ENCODE measurements at regions not wholly inside any gene's neighbourhood (a gene's known extent, or its start where the extent isn't known, plus 50 kb on each side); places are given as distances from the start of the nearest gene placed in this dataset.

DNA sequence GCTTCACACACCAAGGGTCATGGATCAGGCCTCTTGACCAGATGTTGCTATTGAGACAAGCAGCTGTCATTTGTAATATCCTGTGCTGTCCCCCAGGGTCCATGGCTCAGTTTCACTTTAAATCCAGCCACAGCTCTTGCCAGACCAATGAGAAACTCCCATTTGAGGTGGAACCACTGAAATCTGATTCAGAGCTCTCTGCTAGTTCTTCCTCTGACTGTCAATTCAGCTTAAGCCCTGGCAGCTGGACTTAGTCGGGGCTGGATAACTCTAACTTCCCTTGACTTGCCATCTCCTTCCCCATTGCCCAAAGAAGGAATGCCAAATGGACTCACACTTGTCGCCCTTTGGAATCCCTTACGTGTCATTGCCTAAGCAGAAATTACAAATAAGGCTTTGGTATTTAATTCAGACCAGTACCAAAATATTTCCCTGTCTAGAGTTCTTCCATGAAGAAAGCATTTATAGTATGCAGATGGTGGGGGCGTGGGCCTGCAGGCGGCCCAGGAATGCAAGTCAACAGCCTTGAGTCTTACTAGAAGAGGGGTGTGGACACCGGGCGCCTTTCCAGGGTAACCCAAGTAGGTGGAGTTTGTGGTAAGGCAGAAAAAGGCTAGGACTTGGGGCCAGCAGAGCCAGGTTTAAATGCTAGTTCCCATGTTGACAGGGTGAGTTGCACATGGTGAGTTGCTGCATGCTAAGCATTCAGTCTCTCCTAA is 96.9 kb upstream of the TMPO start:
- H3K27ac ChIP-seq: peak overlapping the region in 1 of 2 donors; percentile 36
- no peaks in the 10 kb centered on the region for H3K27me3 ChIP-seq (replicated peaks; ENCODE audit: insufficient read depth)
- intact Hi-C loops (cut with DNase I): no loop called here
- no peaks in the 10 kb centered on the region for H3K9me3 ChIP-seq
- no peaks in the 10 kb centered on the region for H3K36me3 ChIP-seq
- TF ChIP-seq, protein P1, sequence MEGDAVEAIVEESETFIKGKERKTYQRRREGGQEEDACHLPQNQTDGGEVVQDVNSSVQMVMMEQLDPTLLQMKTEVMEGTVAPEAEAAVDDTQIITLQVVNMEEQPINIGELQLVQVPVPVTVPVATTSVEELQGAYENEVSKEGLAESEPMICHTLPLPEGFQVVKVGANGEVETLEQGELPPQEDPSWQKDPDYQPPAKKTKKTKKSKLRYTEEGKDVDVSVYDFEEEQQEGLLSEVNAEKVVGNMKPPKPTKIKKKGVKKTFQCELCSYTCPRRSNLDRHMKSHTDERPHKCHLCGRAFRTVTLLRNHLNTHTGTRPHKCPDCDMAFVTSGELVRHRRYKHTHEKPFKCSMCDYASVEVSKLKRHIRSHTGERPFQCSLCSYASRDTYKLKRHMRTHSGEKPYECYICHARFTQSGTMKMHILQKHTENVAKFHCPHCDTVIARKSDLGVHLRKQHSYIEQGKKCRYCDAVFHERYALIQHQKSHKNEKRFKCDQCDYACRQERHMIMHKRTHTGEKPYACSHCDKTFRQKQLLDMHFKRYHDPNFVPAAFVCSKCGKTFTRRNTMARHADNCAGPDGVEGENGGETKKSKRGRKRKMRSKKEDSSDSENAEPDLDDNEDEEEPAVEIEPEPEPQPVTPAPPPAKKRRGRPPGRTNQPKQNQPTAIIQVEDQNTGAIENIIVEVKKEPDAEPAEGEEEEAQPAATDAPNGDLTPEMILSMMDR (IDR thresholded peaks at IDR 0.05): no peak
- TF ChIP-seq POLR2A (IDR thresholded peaks at IDR 0.05) (peak; percentile 10), POLR2AphosphoS5 (IDR thresholded peaks at IDR 0.05) (peak; percentile 68)
- peak; percentile 86 for DNase-seq (ENCODE audit: low spot score)
- WGBS: 14% methylated on average over 7 of the region's 7 CpGs
- no peak overlapping the region for H3K4me3 ChIP-seq
- no peaks in the 10 kb centered on the region for H3K4me1 ChIP-seq (replicated peaks)

DNA sequence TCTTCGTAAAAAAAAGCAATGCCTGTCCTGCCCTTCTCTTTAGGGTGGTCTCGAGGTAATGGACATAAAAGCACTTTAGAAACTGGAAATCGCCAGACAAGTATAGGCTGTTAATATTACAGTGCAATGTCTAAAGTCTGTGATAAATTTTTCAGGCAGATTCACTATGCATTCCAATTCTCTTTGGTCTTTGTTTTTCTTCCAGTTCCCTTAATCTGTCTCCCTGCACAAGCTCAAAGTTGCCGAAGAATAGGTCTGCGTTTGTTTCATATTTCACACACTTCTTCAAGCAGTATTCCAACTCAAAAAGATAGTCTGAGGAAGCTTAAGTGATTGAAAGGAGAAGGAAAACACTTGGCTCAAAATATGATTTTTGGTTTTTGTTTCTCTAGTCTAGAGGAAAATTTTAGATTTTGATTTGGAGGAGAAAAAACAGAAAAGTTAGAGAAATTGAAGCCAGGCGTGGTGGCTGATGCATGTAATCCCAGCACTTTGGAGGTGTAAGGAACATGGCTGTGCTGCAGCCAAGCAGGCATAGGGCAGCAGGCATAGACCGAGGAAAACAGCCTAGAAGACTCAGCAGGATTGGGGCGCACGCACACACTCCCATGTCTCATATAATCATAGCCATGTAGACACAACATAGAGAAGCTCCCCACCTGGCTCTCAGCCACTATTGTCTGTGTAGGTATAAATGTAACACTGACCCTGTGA is 96.2 kb upstream of the TMPO start:
- Histone ChIP-seq H3K27me3 (replicated peaks; ENCODE audit: insufficient read depth) (no peaks in the 10 kb centered on the region), H3K4me3 (no peak overlapping the region), H3K27ac (no peak overlapping the region), H3K9me3 (no peaks in the 10 kb centered on the region), H3K4me1 (replicated peaks) (no peaks in the 10 kb centered on the region), H3K36me3 (no peaks in the 10 kb centered on the region)
- no peak for DNase-seq (ENCODE audit: low spot score)
- WGBS: 58% methylated on average over 9 of the region's 9 CpGs
- TF ChIP-seq, protein P1 (IDR thresholded peaks at IDR 0.05): no peak
- TF ChIP-seq POLR2AphosphoS5 (IDR thresholded peaks at IDR 0.05) (no peak), POLR2A (IDR thresholded peaks at IDR 0.05) (no peak)
- intact Hi-C loops (cut with DNase I): no loop called here

DNA sequence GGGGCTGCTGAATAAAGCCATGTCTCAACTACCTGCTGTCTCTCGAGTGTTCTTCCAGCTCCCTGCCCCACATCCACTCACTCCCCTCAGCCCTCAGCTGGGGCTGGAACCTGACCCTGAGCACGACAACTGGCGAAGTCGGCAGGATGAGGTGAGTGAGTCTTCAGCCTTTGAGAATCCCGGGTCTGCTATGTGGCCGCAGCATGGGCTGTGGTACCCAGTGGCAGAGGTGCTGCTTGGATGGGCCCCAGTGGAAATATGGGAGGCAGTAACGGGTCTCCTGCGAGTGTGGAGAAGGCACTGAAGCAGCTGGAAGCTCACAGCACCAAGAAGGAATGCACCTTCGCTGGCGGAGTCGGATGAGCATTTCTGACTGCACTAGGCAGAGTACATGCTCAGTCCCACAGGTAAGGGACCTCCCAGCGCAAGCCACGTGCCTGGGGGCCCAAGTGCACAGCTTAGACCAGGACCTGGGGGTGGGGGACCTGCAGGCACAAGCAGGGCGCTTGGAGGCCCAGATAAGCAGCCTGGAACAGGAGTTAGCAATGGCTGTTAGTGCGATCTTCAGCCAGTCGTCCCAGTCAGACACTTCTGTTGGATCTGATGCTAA is 95.5 kb upstream of the TMPO start:
- intact Hi-C loops (cut with DNase I): no loop called here
- TF ChIP-seq, protein P1 (IDR thresholded peaks at IDR 0.05): no peak
- TF ChIP-seq POLR2AphosphoS5 (IDR thresholded peaks at IDR 0.05) (no peak), POLR2A (IDR thresholded peaks at IDR 0.05) (no peak)
- Histone ChIP-seq H3K4me3 (no peak overlapping the region), H3K4me1 (replicated peaks) (no peaks in the 10 kb centered on the region), H3K27ac (no peak overlapping the region), H3K9me3 (no peaks in the 10 kb centered on the region), H3K27me3 (replicated peaks; ENCODE audit: insufficient read depth) (no peaks in the 10 kb centered on the region), H3K36me3 (no peaks in the 10 kb centered on the region)
- WGBS: 70% methylated on average over 16 of the region's 16 CpGs
- no peak for DNase-seq (ENCODE audit: low spot score)

DNA sequence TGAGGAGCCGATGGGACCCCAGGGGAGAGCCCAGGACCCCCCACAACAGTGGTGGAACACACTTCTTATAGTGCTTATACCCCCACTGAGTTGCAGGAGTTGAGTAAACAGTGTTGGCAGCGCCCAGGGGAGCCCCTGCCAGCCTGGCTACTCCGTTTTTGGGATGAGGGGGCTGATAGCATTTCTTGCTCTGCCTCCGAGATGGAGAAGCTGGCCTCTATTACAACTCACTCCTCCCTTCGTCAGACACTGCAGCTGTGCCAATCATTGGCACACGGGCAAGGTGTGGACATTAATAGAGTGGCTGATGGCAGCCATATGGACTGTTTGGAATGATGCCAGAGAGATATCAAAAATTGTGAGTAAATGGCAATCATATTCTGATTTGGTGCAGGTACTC is 94.9 kb upstream of the TMPO start:
- Histone ChIP-seq H3K27ac (no peak overlapping the region), H3K4me3 (no peak overlapping the region), H3K4me1 (replicated peaks) (no peaks in the 10 kb centered on the region), H3K9me3 (no peaks in the 10 kb centered on the region), H3K27me3 (replicated peaks; ENCODE audit: insufficient read depth) (no peaks in the 10 kb centered on the region), H3K36me3 (no peaks in the 10 kb centered on the region)
- DNase-seq (ENCODE audit: low spot score): no peak
- 47% methylated on average over 6 of the region's 6 CpGs for WGBS
- TF ChIP-seq, protein P1 (IDR thresholded peaks at IDR 0.05): no peak
- no peak for TF ChIP-seq POLR2AphosphoS5 (IDR thresholded peaks at IDR 0.05)
- TF ChIP-seq POLR2A (IDR thresholded peaks at IDR 0.05): no peak
- intact Hi-C loops (cut with DNase I): no loop called here
